OCI-LY7 (cell line): ENCODE measurements at regions not wholly inside any gene's neighbourhood (a gene's known extent, or its start where the extent isn't known, plus 50 kb on each side); places are given as distances from the start of the nearest gene placed in this dataset.

ENCODE experiments used
- EZH2phosphoT487 ChIP-seq: fragments of 200-600 bp; sonication (generic); IDR thresholded peaks from 2 replicates; pipeline ENCODE4 v1.6.1; 2018; ENCODE audit warnings: low read depth, borderline replicate concordance, mild to moderate bottlenecking, mixed run types, antibody characterized with exemption, low read length, moderate library complexity, mixed read lengths
- TF ChIP-seq, protein P1 (sequence below): fragments of 200-600 bp; sonication (generic); conservative IDR thresholded peaks from 2 replicates; pipeline ENCODE4 v1.5.1; 2014; ENCODE audit warnings: mild to moderate bottlenecking, antibody characterized with exemption, low read length, moderate library complexity, mixed read lengths

DNA sequence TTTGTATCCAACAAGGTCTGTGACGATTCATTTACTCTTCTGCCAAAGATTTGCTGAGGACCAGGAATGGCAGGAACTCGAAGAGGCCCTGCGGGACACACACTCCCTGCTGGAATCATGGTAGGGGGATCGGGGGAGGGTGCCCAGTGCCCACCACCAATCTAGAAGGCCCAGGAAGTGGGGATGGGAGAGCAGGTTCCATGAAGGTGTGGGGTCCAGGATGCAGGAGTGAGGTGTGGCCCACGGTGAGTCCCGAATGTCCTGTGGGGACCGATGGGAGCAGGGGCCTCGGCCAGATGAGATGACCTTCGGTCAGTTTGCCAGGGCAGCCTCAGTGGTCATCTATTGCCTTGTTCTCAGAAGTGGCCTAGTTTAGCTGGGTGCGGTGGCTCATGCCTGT lies 492.7 kb downstream of the BRD1 start:
- TF ChIP-seq, protein P1, sequence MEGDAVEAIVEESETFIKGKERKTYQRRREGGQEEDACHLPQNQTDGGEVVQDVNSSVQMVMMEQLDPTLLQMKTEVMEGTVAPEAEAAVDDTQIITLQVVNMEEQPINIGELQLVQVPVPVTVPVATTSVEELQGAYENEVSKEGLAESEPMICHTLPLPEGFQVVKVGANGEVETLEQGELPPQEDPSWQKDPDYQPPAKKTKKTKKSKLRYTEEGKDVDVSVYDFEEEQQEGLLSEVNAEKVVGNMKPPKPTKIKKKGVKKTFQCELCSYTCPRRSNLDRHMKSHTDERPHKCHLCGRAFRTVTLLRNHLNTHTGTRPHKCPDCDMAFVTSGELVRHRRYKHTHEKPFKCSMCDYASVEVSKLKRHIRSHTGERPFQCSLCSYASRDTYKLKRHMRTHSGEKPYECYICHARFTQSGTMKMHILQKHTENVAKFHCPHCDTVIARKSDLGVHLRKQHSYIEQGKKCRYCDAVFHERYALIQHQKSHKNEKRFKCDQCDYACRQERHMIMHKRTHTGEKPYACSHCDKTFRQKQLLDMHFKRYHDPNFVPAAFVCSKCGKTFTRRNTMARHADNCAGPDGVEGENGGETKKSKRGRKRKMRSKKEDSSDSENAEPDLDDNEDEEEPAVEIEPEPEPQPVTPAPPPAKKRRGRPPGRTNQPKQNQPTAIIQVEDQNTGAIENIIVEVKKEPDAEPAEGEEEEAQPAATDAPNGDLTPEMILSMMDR: no peak
- TF ChIP-seq EZH2phosphoT487: no peak
